Amniotic epithelial cell (primary cell): ENCODE measurements at regions not wholly inside any gene's neighbourhood (a gene's known extent, or its start where the extent isn't known, plus 50 kb on each side); places are given as distances from the start of the nearest gene placed in this dataset.
A peak's percentile ranks its signal among the peaks of the same experiment; 100 is the strongest.
"Not testable (repeated sequence)": the region's sequence is repeated elsewhere in the genome, so short reads cannot be mapped to it uniquely, and the experiment has no call there.

Source experiments
- DNase-seq: peaks from one replicate; pipeline ENCODE4 v3.0.0-alpha.2; 2010; ENCODE audit warnings: low read depth

- DNase-seq = no peak
Measured at GRCh38 chr3:62926494-62926893, 51.3 kb upstream of the CADPS start.

- no peak for DNase-seq
Measured at GRCh38 chr3:62928256-62928655, 53.0 kb upstream of the CADPS start.

- DNase-seq = no peak
Measured at GRCh38 chr3:62929771-62930170, 54.6 kb upstream of the CADPS start.

GRCh38 chr3:62935793-62936192 lies 60.6 kb upstream of the CADPS start:
- no peak for DNase-seq

GRCh38 chr3:62936626-62937254 lies 61.5 kb upstream of the CADPS start:
- no peak for DNase-seq

GRCh38 chr3:62938583-62938982 lies 63.4 kb upstream of the CADPS start:
- DNase-seq = no peak

- no peak for DNase-seq
Measured at GRCh38 chr3:62939707-62940106, 64.5 kb upstream of the CADPS start.

GRCh38 chr3:62940771-62941563 lies 65.8 kb upstream of the CADPS start:
- peak; percentile 44 for DNase-seq

- no peak for DNase-seq
Measured at GRCh38 chr3:62942227-62942626, 67.0 kb upstream of the CADPS start.

GRCh38 chr3:62942764-62943163 lies 67.5 kb upstream of the CADPS start:
- no peak for DNase-seq

GRCh38 chr3:62948921-62949320 lies 73.7 kb upstream of the CADPS start:
- DNase-seq = no peak

- no peak for DNase-seq
Measured at GRCh38 chr3:62950210-62950609, 75.0 kb upstream of the CADPS start.

- DNase-seq = no peak
Measured at GRCh38 chr3:62951037-62951613, 75.9 kb upstream of the CADPS start.

GRCh38 chr3:62951880-62952279 lies 76.7 kb upstream of the CADPS start:
- DNase-seq = not testable (repeated sequence)

- DNase-seq = no peak
Measured at GRCh38 chr3:62954580-62954979, 79.4 kb upstream of the CADPS start.

- no peak for DNase-seq
Measured at GRCh38 chr3:62955126-62955525, 79.9 kb upstream of the CADPS start.

GRCh38 chr3:62956411-62956810 lies 81.2 kb upstream of the CADPS start:
- no peak for DNase-seq

- DNase-seq = no peak
Measured at GRCh38 chr3:62961874-62962556, 86.8 kb upstream of the CADPS start.

GRCh38 chr3:62962714-62963113 lies 87.5 kb upstream of the CADPS start:
- DNase-seq = no peak

GRCh38 chr3:62965311-62965710 lies 90.1 kb upstream of the CADPS start:
- DNase-seq = no peak

GRCh38 chr3:62968128-62968527 lies 92.9 kb upstream of the CADPS start:
- no peak for DNase-seq

- DNase-seq = no peak
Measured at GRCh38 chr3:62970648-62971047, 95.4 kb upstream of the CADPS start.

- no peak for DNase-seq
Measured at GRCh38 chr3:62975566-62975965, 100.3 kb upstream of the CADPS start.
